HepG2 (cell line): ENCODE measurements at regions not wholly inside any gene's neighbourhood (a gene's known extent, or its start where the extent isn't known, plus 50 kb on each side); places are given as distances from the start of the nearest gene placed in this dataset.

Experiments
- ATAC-seq: fragments of 200-7000 bp; cut with Tn5 transposase; 3 replicates; pipeline ENCODE4 v1.9.1; 2020; ENCODE audit warnings: mild to moderate bottlenecking, moderate library complexity
- BruUV-seq: library from RNA; stranded (reverse); fragments of 400-500 nt; replicated peaks from 2 replicates; lab custom pipeline; 2021; lab: Mats Ljungman, UMichigan
- CTCF ChIA-PET: fragments of 300-600 bp; formaldehyde crosslinking; extraction: SDS; loops from one replicate; lab custom pipeline; 2021; ENCODE audit warnings: low total read pairs, inconsistent platforms, low intra/inter-chr PET ratio; lab: Yijun Ruan, JAX
- POLR2A ChIA-PET: fragments of 350-600 bp; sonication (Branson Sonifier 250); formaldehyde crosslinking; loops from one replicate; lab custom pipeline; 2020; ENCODE audit warnings: antibody characterized with exemption, inconsistent platforms; lab: Yijun Ruan, JAX
- DNase-seq: peaks from one replicate; pipeline ENCODE4 v3.0.0-alpha.2; 2015; ENCODE audit warnings: low spot score
- FAIRE-seq: peaks from 3 replicates; lab custom pipeline; 2011; peaks lifted over from hg19 to GRCh38; lab: Jason Lieb, UNC
- H2AFZ ChIP-seq: one replicate; pipeline ENCODE4 v1.6.1; 2011; ENCODE audit warnings: low read length, inconsistent platforms
- H3K27ac ChIP-seq: fragments of 300-600 bp; 3 replicates; pipeline ENCODE4 v1.8.0; 2011; ENCODE audit warnings: mixed run types, mild to moderate bottlenecking, mixed read lengths, low read length, inconsistent platforms; ENCODE audit not compliant: insufficient read depth; ENCODE audit errors: extremely low read length
- H3K27me3 ChIP-seq, 2 experiments: fragments of 200-600 bp in 1 of 2; 2 replicates in 1 of 2; 3 replicates in 1 of 2; pipeline versions ENCODE4 v1.6.0 to v1.8.0; 2011; ENCODE audit warnings: low read length in 2 of 2, mild to moderate bottlenecking in 2 of 2, moderate library complexity in 2 of 2, inconsistent platforms in 1 of 2; ENCODE audit not compliant: insufficient read depth in 2 of 2, control insufficient read depth in 1 of 2
- H3K36me3 ChIP-seq, 2 experiments: fragments of 200-600 bp in 1 of 2; replicated peaks in 1 of 2; 2 replicates in 1 of 2; 3 replicates in 1 of 2; pipeline versions ENCODE4 v1.5.1 to v1.8.0; 2011; ENCODE audit warnings: low read length in 2 of 2, inconsistent platforms in 1 of 2; ENCODE audit not compliant: insufficient read depth in 2 of 2, control insufficient read depth in 1 of 2
- H3K4me1 ChIP-seq: 2 replicates; pipeline ENCODE4 v1.5.1; 2012; ENCODE audit warnings: low read length, inconsistent platforms; ENCODE audit not compliant: insufficient read depth
- H3K4me2 ChIP-seq: 2 replicates; pipeline ENCODE4 v1.6.0; 2011; ENCODE audit warnings: low read depth, low read length, inconsistent platforms
- H3K4me3 ChIP-seq, 3 experiments: fragments of 200-600 bp in 1 of 3; sonication (generic), shearing (Covaris generic) in 1 of 3; replicated peaks in 1 of 3; 2 replicates each; pipeline ENCODE4 v1.5.1; 2011 to 2016; ENCODE audit warnings: low read length in 3 of 3, inconsistent platforms in 2 of 3, low read depth in 2 of 3, mild to moderate bottlenecking in 2 of 3, control low read depth in 1 of 3, mixed read lengths in 1 of 3; ENCODE audit not compliant: insufficient read depth in 1 of 3
- H3K79me2 ChIP-seq: one replicate; pipeline ENCODE4 v1.6.1; 2011; ENCODE audit warnings: low read length, inconsistent platforms; ENCODE audit not compliant: insufficient read depth
- H3K9ac ChIP-seq: 2 replicates; pipeline ENCODE4 v1.6.0; 2011; ENCODE audit warnings: mild to moderate bottlenecking, low read depth, low read length, inconsistent platforms; ENCODE audit not compliant: insufficient read depth
- H3K9me3 ChIP-seq: 2 replicates; pipeline ENCODE4 v1.5.1; 2012; ENCODE audit warnings: mild to moderate bottlenecking, low read length
- H4K20me1 ChIP-seq: 2 replicates; pipeline ENCODE4 v1.6.0; 2011; ENCODE audit warnings: inconsistent platforms, mild to moderate bottlenecking, low read length, moderate library complexity; ENCODE audit not compliant: insufficient read depth
- GABPA ChIP-seq, 2 experiments: IDR thresholded peaks; 2 replicates each; pipeline ENCODE4 v1.6.1; 2011 to 2016; ENCODE audit warnings: low read depth in 2 of 2, low read length in 1 of 2, missing biosample characterization in 1 of 2, missing genetic modification characterization in 1 of 2
- GATAD1 ChIP-seq: IDR thresholded peaks from 2 replicates; pipeline ENCODE4 v1.6.1; 2016; ENCODE audit warnings: missing genetic modification reagents, missing compliant biosample characterization
- PCBP1 ChIP-seq: fragments of 200-400 bp; formaldehyde crosslinking; IDR thresholded peaks from 2 replicates; pipeline ENCODE4 v1.6.1; 2017; ENCODE audit warnings: mild to moderate bottlenecking, low read depth, low read length, borderline replicate concordance
- STAG1 ChIP-seq: sonication (generic); formaldehyde crosslinking; IDR thresholded peaks from 2 replicates; pipeline ENCODE4 v1.4.0; 2020; ENCODE audit warnings: missing genetic modification reagents
- ZFP41 ChIP-seq: sonication (generic); formaldehyde crosslinking; IDR thresholded peaks from 2 replicates; pipeline ENCODE4 v1.4.0; 2020; ENCODE audit warnings: mild to moderate bottlenecking, missing genetic modification reagents, borderline replicate concordance
- ZNF34 ChIP-seq: sonication (generic); formaldehyde crosslinking; IDR thresholded peaks from 2 replicates; pipeline ENCODE4 v1.4.0; 2020; ENCODE audit warnings: mild to moderate bottlenecking, missing genetic modification reagents, borderline replicate concordance
- ZNF350 ChIP-seq: sonication (generic); formaldehyde crosslinking; IDR thresholded peaks from 2 replicates; pipeline ENCODE4 v1.4.0; 2020; ENCODE audit warnings: mild to moderate bottlenecking, low read depth, missing genetic modification reagents, borderline replicate concordance
- ZNF607 ChIP-seq: sonication (generic); formaldehyde crosslinking; IDR thresholded peaks from 2 replicates; pipeline ENCODE4 v1.5.1; 2020; ENCODE audit warnings: missing genetic modification reagents, mild to moderate bottlenecking, borderline replicate concordance
- ZSCAN29 ChIP-seq: sonication (generic); formaldehyde crosslinking; conservative IDR thresholded peaks from 2 replicates; pipeline ENCODE4 v1.4.0; 2020; ENCODE audit warnings: mild to moderate bottlenecking, missing genetic modification reagents
- WGBS: methylation state at CpG from one replicate; pipeline ENCODE4 v1.1.6; 2017; ENCODE audit warnings: low lambda C conversion rate; 5-methylcytosine and 5-hydroxymethylcytosine counted together
- in situ Hi-C: cut with HindIII; loops from 2 replicates; pipeline ENCODE4 v1.10.0; 2017; ENCODE audit warnings: low pct_unique_long_range_greater_than_20kb; ENCODE audit not compliant: extremely low pct_ligation_motif_present
- intact Hi-C: fragments of 100-400 bp; cut with micrococcal nuclease; formaldehyde crosslinking; loops from one replicate; pipeline ENCODE4 v1.10.0; 2022; ENCODE audit not compliant: unreplicated experiment
- TF ChIP-seq, protein P1 (sequence below): IDR thresholded peaks from 2 replicates; pipeline ENCODE4 v1.6.1; 2016; ENCODE audit warnings: missing genetic modification reagents, missing compliant biosample characterization
- TF ChIP-seq, protein P2 (sequence below): sonication (generic); formaldehyde crosslinking; IDR thresholded peaks from 2 replicates; pipeline ENCODE4 v1.5.0; 2020; ENCODE audit warnings: missing genetic modification reagents

DNA sequence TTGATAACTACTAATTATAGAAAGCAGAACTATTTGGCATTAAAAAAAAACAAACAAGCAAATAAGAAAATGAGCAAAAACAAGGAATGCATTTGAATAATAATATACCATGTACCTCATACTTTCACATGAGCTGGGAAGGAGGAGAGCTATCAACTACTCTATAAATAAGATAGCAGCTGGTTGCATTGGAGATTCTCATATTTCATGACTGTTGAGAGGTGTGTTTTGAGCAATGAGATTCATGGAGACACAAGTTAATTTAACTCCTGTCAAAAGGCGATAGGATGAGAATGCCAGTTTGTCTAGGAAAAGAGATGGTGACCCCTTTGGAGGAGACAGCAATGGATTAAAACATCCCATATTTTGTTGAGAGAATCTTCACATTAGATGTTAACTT lies 348.8 kb upstream of the SPTLC3 start (continued):
- no peak for TF ChIP-seq GABPA (IDR thresholded peaks at IDR 0.05; ENCODE audit: low read depth, low read length)
- no peak for TF ChIP-seq GABPA (CRISPR knock-in tag; IDR thresholded peaks at IDR 0.05; ENCODE audit: low read depth)
- no peak for TF ChIP-seq ZNF607 (CRISPR knock-in tag)
- TF ChIP-seq, protein P1, sequence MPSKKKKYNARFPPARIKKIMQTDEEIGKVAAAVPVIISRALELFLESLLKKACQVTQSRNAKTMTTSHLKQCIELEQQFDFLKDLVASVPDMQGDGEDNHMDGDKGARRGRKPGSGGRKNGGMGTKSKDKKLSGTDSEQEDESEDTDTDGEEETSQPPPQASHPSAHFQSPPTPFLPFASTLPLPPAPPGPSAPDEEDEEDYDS (CRISPR knock-in tag) = no peak
- no peak for TF ChIP-seq PCBP1

DNA sequence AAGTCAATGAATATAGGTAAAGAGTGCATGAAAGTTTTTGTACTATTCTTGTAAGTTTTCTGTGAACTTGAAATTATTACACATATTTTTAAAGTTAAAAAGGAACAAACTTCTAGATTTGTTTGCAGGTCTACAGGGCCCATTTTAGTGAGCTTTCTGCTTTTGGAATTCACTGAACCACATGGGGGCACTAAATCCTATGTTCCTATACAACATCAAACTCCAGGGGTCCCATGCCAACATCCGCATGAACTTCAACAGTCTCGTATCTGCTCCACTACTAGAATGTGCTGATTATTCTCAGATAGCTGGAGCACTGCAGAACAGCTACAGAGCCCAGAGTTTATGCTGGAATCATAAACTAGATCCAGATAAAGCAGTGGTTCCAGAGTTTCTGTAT lies 347.9 kb upstream of the SPTLC3 start:
- ATAC-seq (peak; percentile 59; the same call in 2 of the 3 replicates), FAIRE-seq (no peak)
- Histone ChIP-seq H3K27me3 (no peaks in the 10 kb centered on the region), H3K27ac (no peak overlapping the region), H3K36me3 (no peaks in the 10 kb centered on the region), H3K4me1 (no peaks in the 10 kb centered on the region), H2AFZ (no peak overlapping the region), H3K79me2 (no peaks in the 10 kb centered on the region), H3K9me3 (no peaks in the 10 kb centered on the region), H3K4me2 (no peak overlapping the region), H3K9ac (no peak overlapping the region)
- BruUV-seq = no TSS peak
- 23% methylated on average over 2 of the region's 2 CpGs for WGBS
- POLR2A ChIA-PET = no interaction called here
- CTCF ChIA-PET = no interaction called here
- no peak for TF ChIP-seq ZSCAN29 (CRISPR knock-in tag)
- no peak for TF ChIP-seq ZNF350
- no peak for TF ChIP-seq ZNF34
- TF ChIP-seq GATAD1 (CRISPR knock-in tag) = no peak
- TF ChIP-seq, protein P2, sequence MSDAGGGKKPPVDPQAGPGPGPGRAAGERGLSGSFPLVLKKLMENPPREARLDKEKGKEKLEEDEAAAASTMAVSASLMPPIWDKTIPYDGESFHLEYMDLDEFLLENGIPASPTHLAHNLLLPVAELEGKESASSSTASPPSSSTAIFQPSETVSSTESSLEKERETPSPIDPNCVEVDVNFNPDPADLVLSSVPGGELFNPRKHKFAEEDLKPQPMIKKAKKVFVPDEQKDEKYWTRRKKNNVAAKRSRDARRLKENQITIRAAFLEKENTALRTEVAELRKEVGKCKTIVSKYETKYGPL (CRISPR knock-in tag) = no peak
- TF ChIP-seq STAG1 (CRISPR knock-in tag) = peak; percentile 31
- no peak for TF ChIP-seq ZFP41
- TF ChIP-seq, all 625 proteins: peak for 1
- peak; percentile 13 for DNase-seq
- intact Hi-C loops = loop anchor here (5.0 kb wide), 1 partner anchor 146 kb away; no protein-coding TSS in a partner anchor
- Histone ChIP-seq H3K4me3 (no peak overlapping the region), H4K20me1 (no peaks in the 10 kb centered on the region)
- in situ Hi-C loops = no loop called here
